Upper lobe of right lung (tissue), 1 donor: ENCODE measurements at regions not wholly inside any gene's neighbourhood (a gene's known extent, or its start where the extent isn't known, plus 50 kb on each side); places are given as distances from the start of the nearest gene placed in this dataset.

ENCODE experiments used
- ATAC-seq: fragments of 200-7000 bp; cut with Tn5 transposase; one replicate; pipeline ENCODE4 v1.9.1; 2020; ENCODE audit warnings: mild to moderate bottlenecking, moderate library complexity
- DNase-seq: peaks from one replicate; pipeline ENCODE4 v3.0.0-alpha.2; 2020
- H3K27ac ChIP-seq: fragments of 200-600 bp; one replicate; pipeline ENCODE4 v1.8.0; 2022
- H3K27me3 ChIP-seq: fragments of 200-600 bp; one replicate; pipeline ENCODE4 v1.8.0; 2022; ENCODE audit warnings: mild to moderate bottlenecking
- H3K36me3 ChIP-seq: fragments of 200-600 bp; one replicate; pipeline ENCODE4 v1.8.0; 2022
- H3K4me1 ChIP-seq: fragments of 200-600 bp; one replicate; pipeline ENCODE4 v1.8.0; 2022
- H3K4me3 ChIP-seq: fragments of 200-600 bp; one replicate; pipeline ENCODE4 v1.8.0; 2022; ENCODE audit warnings: mild to moderate bottlenecking
- H3K9me3 ChIP-seq: fragments of 200-600 bp; one replicate; pipeline ENCODE4 v1.8.0; 2022
- intact Hi-C: fragments of 100-400 bp; cut with DNase I; formaldehyde crosslinking; loops from one replicate; pipeline ENCODE4 v1.11.0; 2022
- TF ChIP-seq, protein P1 (sequence below): fragments of 200-600 bp; IDR thresholded peaks from one replicate; pipeline ENCODE4 v1.8.0; 2022; ENCODE audit warnings: antibody characterized with exemption
- donor health status: DM: no; HTN: yes; CAD: no; lungs with severe emphysema.

DNA sequence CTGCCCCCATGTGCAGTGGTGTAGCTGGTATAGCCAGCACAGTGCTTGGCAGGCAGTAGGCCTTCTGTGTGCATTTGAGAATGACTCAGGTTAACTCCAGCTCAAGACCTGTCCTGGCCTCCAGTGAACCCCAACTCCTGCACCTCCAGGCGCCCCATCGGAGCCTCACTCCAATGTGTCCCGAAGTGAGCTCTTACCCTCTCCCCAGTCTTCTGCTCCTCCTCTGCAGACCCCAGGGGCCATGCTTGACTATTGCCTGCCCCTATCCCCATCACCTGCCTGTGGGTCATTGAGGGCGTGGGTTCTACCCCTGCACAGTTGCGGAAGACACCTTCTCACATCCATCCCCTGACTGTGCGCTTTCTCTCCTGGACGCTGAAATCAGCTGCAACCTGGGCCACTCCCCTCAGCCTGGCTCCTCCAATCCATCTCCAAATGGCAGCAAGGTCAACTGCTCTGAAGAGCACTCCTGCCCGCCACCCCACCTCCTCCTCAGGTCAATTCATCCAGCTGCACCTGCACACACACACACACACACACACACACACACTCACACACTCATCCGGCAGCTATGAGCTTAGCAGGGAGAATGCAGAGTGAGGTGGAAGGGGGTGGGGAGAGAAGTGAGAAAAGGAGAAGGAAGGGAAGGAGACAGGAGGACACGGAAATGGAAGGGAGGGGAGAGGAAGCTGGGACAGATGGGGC, 130.3 kb upstream of the GLI2 start:
- H3K9me3 ChIP-seq, result no peaks in the 10 kb centered on the region
- H3K4me1 ChIP-seq, result no peaks in the 10 kb centered on the region
- no peak overlapping the region for H3K4me3 ChIP-seq
- DNase-seq (peak; percentile 71), ATAC-seq (peak; percentile 83)
- no peaks in the 10 kb centered on the region for H3K36me3 ChIP-seq
- TF ChIP-seq, protein P1, sequence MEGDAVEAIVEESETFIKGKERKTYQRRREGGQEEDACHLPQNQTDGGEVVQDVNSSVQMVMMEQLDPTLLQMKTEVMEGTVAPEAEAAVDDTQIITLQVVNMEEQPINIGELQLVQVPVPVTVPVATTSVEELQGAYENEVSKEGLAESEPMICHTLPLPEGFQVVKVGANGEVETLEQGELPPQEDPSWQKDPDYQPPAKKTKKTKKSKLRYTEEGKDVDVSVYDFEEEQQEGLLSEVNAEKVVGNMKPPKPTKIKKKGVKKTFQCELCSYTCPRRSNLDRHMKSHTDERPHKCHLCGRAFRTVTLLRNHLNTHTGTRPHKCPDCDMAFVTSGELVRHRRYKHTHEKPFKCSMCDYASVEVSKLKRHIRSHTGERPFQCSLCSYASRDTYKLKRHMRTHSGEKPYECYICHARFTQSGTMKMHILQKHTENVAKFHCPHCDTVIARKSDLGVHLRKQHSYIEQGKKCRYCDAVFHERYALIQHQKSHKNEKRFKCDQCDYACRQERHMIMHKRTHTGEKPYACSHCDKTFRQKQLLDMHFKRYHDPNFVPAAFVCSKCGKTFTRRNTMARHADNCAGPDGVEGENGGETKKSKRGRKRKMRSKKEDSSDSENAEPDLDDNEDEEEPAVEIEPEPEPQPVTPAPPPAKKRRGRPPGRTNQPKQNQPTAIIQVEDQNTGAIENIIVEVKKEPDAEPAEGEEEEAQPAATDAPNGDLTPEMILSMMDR, result no peak
- intact Hi-C loops, result no loop called here
- H3K27me3 ChIP-seq, result no peaks in the 10 kb centered on the region
- H3K27ac ChIP-seq, result no peak overlapping the region

DNA sequence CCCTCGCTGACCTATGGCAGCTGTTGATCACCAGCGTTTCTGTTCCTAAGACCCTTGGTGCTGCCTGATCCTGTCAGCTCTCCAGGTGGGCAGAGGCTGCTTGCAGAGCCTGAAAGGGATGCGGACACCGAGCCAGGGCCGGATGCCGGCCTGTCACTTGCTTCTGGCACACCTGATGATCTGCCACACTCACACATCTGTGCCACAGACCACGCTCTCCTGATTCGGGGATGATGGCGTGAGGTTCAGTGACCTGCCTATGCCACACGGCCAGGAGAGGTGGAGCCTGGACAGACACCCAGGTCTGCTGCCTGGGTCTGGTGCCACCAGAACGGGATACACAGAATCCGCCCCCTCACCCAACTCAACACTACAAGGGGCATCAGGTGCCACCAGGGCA, 129.4 kb upstream of the GLI2 start:
- Histone ChIP-seq H3K9me3 (no peaks in the 10 kb centered on the region), H3K36me3 (no peaks in the 10 kb centered on the region), H3K4me1 (no peaks in the 10 kb centered on the region), H3K27ac (no peak overlapping the region), H3K27me3 (no peaks in the 10 kb centered on the region), H3K4me3 (no peak overlapping the region)
- intact Hi-C loops, result no loop called here
- no peak for DNase-seq
- TF ChIP-seq, protein P1, result no peak
- ATAC-seq, result no peak

DNA sequence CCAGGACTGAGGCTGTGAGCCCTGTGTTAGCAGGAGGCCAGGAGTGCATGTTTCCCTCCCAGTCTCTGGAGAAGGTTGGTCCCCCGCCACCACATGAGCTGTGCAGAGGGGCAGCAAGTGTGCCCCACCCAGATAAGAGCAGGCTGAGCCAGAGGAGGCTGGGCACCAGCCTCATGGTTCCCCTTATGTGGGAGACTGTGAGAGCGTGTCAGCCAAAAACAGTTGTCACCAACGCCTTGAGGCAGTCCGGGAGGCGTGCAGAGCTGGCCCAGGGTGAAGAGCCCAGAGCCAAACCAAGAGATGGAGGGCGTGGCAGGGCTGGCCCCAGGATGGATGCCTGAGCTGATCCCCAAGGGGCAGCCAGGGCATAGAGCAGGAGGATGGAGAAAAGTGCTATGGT, 128.7 kb upstream of the GLI2 start:
- intact Hi-C loops, result no loop called here
- no peaks in the 10 kb centered on the region for H3K9me3 ChIP-seq
- H3K36me3 ChIP-seq, result no peaks in the 10 kb centered on the region
- no peak overlapping the region for H3K4me3 ChIP-seq
- H3K27ac ChIP-seq, result no peak overlapping the region
- no peaks in the 10 kb centered on the region for H3K27me3 ChIP-seq
- TF ChIP-seq, protein P1, result no peak
- no peaks in the 10 kb centered on the region for H3K4me1 ChIP-seq
- DNase-seq (peak; percentile 43), ATAC-seq (no peak)

DNA sequence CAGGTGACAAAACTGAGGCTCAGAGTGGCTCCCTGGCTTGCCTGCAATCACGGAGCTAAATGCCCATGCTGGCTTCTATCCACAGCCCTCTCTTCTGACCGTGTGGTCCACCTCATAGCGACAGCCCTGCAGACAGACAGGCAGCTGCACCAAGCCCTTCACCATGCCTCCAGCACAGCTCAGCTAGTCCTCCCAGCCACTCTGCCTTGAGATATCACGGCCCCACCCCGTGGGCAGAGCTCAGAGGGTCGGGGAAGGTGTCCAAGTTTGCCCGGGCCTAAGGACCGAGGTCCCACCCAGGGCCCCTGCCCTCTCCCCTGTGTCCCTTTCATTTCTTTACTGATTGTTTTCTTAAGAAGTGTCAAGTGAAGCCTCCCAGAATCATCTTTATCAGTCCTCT, 128.2 kb upstream of the GLI2 start:
- DNase-seq (no peak), ATAC-seq (no peak)
- H3K36me3 ChIP-seq, result no peaks in the 10 kb centered on the region
- H3K27me3 ChIP-seq, result no peaks in the 10 kb centered on the region
- no peak overlapping the region for H3K27ac ChIP-seq
- TF ChIP-seq, protein P1, result no peak
- no peak overlapping the region for H3K4me3 ChIP-seq
- intact Hi-C loops, result no loop called here
- no peaks in the 10 kb centered on the region for H3K9me3 ChIP-seq
- H3K4me1 ChIP-seq, result no peaks in the 10 kb centered on the region

DNA sequence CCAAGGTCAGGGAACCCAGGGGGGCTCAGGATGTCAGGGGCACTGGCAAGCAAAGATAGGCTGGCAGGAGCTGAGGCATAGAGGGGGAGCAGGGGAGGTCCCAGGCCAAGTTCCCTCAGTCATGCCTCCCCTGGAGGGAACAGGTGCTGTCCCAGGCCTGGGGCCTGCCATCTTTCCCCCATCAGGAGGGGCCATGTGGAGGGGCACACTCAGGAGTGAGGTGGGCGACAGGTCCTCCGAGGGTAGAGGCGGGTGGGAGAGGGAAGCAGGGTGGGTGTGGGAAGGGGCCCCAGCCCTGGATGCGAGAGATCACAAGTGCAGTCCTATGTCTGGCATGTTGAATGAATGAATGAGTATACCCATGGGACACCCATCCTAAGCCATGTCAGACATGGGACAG, 127.7 kb upstream of the GLI2 start:
- DNase-seq (peak; percentile 34), ATAC-seq (no peak)
- no peaks in the 10 kb centered on the region for H3K36me3 ChIP-seq
- H3K4me1 ChIP-seq, result no peaks in the 10 kb centered on the region
- intact Hi-C loops, result no loop called here
- H3K27me3 ChIP-seq, result no peaks in the 10 kb centered on the region
- TF ChIP-seq, protein P1, result no peak
- no peak overlapping the region for H3K4me3 ChIP-seq
- no peak overlapping the region for H3K27ac ChIP-seq
- no peaks in the 10 kb centered on the region for H3K9me3 ChIP-seq
